GM12874 (cell line): ENCODE measurements at regions not wholly inside any gene's neighbourhood (a gene's known extent, or its start where the extent isn't known, plus 50 kb on each side); places are given as distances from the start of the nearest gene placed in this dataset.

ENCODE experiments used
- TF ChIP-seq, protein P1 (sequence below): IDR thresholded peaks from 2 replicates; pipeline ENCODE4 v1.5.1; 2011; ENCODE audit warnings: low read depth, mild to moderate bottlenecking, control low read depth, low read length, moderate library complexity; ENCODE audit not compliant: insufficient read depth

DNA sequence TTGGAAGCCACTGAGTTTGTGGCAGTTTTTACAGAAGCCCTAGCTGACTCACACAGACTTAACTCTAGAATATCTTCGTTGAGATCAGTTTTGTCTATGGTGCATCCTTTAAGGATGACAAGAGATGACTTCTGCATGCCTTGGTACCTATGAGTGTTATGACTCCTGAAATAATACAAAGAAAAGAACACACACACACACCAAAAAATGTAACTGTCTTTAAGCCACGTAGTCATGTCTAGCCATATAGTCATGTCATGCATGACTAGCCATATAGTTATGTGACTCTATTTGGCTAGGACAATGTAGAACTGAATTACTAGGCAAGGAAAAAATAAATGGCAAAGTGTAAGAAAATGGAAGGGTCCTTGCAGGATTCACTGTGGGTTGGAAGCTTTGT is 447.8 kb downstream of the NLGN4X start:
- TF ChIP-seq, protein P1, sequence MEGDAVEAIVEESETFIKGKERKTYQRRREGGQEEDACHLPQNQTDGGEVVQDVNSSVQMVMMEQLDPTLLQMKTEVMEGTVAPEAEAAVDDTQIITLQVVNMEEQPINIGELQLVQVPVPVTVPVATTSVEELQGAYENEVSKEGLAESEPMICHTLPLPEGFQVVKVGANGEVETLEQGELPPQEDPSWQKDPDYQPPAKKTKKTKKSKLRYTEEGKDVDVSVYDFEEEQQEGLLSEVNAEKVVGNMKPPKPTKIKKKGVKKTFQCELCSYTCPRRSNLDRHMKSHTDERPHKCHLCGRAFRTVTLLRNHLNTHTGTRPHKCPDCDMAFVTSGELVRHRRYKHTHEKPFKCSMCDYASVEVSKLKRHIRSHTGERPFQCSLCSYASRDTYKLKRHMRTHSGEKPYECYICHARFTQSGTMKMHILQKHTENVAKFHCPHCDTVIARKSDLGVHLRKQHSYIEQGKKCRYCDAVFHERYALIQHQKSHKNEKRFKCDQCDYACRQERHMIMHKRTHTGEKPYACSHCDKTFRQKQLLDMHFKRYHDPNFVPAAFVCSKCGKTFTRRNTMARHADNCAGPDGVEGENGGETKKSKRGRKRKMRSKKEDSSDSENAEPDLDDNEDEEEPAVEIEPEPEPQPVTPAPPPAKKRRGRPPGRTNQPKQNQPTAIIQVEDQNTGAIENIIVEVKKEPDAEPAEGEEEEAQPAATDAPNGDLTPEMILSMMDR: no peak

DNA sequence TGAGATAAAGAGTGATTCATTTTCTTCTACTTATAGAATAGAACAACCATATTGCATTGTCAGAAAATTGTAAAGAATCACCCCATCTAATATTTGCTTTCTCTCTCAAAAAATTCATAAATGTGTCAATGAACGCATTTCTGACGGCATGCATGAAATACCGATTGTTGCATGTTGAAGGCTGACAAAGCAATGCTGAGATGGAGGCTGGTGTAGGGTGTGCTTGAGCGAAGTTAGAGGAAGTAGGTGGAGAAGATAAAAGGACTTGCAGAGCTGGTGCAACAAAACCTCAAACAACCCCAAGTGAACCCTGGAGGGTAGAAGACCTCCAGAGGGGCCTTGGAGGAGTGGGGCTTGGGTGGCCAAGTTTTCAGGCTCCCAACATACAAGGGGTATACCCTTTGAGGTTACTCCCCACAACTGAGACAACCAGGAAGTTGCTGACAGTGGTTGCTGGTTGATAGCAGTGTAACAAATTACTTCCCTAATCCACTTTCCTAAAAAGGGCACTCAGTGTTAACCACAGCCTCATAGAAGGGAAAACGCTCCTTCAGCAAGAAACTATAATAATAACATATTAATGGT is 452.7 kb downstream of the NLGN4X start:
- TF ChIP-seq, protein P1: no peak

DNA sequence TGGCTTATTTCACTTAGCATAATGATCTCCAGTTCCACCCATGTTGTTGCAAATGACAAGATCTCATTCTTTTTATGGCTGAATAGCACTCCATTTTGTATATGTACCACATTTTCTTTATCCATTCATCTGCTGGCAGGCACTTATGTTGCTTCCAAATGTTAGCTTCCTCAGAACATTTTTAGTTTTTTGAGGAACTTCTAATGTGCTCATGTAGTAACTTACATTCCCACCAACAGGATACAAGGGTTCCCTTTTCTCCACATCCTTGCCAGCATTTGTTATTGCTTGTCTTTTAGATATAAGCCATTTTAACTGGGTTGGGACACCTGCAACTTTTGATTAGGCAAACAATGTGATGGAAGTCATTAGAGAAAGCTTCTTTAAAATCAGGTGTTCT is 454.2 kb downstream of the NLGN4X start:
- TF ChIP-seq, protein P1: no peak

DNA sequence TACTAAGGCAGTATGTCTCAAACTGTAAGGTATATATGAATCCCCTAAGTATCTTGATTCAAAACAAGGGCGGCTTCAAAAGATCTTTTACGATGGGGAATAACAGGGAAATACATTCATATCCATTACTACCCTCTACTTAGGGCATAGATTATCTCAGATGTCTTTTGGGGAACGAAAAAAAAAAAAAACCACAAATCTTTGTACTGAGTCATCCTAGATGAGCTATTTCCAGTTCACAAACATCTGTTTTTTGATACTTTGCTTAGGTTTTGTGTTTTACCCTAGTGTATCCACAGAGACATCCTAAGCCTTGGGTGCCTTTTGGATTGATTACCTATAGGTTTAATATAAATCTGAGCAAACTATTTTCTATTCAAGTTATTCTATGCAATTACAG is 457.2 kb downstream of the NLGN4X start:
- TF ChIP-seq, protein P1: no peak

DNA sequence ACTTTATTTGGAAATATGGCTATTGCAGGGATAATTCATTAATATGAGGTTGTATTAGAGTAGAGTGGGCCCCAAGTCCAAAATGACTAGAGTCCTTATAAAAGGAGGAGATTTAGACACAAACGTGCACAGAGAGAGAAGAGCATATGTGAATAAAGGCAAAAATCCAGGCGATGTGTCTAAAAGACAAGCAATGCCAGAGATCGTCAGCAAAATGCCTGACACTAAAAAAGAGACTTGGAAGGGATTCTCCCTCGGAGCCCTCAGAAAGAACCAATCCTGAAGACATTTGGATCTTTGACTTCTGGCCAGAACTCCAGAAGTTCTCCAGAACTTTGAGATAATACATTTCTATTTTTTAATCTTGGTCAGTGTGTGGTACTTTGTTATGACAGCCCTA is 472.1 kb downstream of the NLGN4X start:
- TF ChIP-seq, protein P1: no peak

DNA sequence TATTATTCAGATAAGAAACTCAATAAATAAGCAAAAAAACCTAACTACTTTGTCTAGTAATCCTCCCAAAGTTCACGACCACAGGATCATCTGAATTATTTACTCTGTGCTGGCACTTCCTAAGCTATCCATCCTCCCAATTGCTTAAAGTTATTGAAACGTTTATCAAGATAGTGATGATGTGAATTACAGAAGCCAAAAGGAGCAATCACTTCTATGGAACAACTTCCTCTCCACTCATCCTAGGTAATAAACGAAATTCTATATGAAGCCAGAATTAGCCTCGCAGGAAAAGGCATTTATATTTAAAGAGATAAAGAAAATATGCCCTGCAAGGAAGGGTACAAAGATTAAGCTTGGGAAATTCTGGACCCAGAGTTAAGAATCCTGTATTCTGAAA is 475.4 kb downstream of the NLGN4X start:
- TF ChIP-seq, protein P1: no peak

DNA sequence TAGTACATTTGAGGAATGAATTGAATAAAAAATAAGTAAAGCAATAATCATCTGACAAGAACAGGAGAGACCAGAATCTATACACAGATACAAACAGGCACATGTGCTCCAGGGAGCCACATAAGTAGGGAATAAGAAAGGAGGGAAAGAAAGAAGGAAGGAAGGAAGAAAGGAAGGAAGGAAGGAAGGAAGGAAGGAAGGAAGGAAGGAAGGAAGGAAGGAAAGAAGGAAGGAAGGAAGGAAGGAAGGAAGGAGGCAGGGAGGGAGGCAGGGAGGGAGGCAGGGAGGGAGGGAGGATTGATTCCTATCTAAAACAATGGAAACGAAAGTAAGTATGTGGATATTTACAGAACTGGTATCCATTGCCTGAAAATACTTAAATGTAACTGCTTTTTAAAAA is 475.8 kb downstream of the NLGN4X start:
- TF ChIP-seq, protein P1: no peak
